ENCODE measurements at regions not wholly inside any gene's neighbourhood (a gene's known extent, or its start where the extent isn't known, plus 50 kb on each side); places are given as distances from the start of the nearest gene placed in this dataset.

- TF ChIP-seq CTCF (IDR thresholded peaks at IDR 0.05) = no peak
- no peak for TF ChIP-seq ZFX (IDR thresholded peaks at IDR 0.05; ENCODE audit: borderline replicate concordance)
These were observed 133.5 kb downstream of the BUB3 start for GRCh38 chr10:123287594-123288247.
